GM19467 (cell line): ENCODE measurements at regions not wholly inside any gene's neighbourhood (a gene's known extent, or its start where the extent isn't known, plus 50 kb on each side); places are given as distances from the start of the nearest gene placed in this dataset.

Experiments used
- ATAC-seq: cut with Tn5 transposase; IDR thresholded peaks from one replicate; pipeline ENCODE4 v1.9.1; 2021; ENCODE audit warnings: mild to moderate bottlenecking, moderate library complexity; ENCODE audit not compliant: unreplicated experiment

GRCh38 chr2:33859811-33860461, 260.8 kb upstream of the FAM98A start:
- ATAC-seq = no peak

DNA sequence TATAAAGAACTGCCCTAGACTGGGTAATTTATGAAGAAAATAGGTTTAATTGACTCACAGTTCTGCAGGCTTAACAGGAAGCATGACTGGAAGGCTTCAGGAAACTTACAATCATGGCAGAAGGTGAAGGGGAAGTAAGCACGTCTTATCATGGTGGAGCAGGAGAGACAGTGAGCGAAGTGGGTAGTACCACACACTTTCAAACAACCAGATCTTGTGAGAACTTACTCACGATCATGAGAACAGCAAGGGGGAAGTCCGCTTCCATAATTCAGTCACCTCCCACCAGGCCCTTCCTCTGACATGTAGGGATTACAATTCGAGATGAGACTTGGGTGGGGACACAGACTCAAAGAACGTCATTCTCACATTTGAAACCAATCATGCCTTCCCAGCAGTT, 260.1 kb upstream of the FAM98A start:
- ATAC-seq = no peak

GRCh38 chr2:33848486-33848885, 249.4 kb upstream of the FAM98A start:
- ATAC-seq = no peak

GRCh38 chr2:33839791-33840190, 240.7 kb upstream of the FAM98A start:
- no peak for ATAC-seq

DNA sequence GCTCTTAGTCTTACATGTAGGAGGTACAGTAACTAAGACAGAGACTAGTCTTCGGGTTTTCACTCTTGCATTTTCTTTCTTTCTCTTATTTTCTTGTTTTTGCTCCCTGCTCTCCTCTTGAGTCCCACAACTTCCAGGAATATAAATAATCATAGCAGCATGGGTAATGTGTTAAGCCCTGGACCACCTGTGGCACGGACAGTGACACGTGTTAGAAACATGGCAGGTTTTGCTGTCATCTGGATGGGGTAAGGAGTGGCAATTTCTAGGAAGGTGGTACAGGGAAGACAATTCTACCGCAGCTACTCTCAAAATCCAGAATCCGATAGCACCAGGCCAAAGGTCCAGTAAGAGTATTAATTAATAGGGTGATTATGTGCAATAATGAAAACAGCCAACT, 237.5 kb upstream of the FAM98A start:
- ATAC-seq = no peak

DNA sequence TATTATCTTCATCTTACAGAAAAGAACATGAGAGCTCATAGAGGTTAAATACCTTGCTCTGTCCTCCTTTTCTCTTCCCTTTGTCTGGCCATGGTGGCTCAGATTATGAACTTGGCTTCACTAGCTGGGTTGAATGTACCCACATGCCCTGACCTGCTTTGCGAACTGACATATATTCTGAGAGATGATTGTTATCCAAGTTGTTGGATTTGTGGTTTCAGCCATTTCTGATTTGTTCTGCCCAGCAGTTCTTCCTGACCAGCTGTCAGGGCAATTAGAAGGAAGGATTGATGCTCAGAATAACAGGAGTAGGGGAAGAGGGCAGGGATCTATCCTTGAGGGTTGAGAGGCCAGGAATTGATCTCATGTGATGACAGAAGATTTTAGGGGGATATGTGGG, 236.8 kb upstream of the FAM98A start:
- no peak for ATAC-seq

- no peak for ATAC-seq
These were observed 223.9 kb upstream of the FAM98A start for GRCh38 chr2:33822964-33823363.

DNA sequence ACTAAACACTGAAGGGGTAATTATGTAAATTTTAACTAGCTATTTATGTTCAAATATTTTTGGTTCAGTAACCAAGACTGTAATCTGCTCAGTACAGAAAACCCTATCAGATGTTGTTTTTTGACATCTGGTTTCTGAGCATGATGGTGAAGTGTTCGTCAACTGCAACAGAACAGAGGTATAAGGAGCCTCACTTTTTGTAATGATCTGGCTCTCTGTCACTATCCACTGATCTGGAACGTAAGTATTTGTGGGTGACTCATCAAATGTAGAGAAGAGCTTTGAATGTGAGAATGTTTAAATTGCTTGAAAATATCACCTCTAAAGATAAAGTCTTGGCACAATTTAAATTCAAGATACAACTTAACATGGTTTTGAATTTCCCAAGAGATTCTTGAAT, 213.6 kb upstream of the FAM98A start:
- ATAC-seq = no peak

DNA sequence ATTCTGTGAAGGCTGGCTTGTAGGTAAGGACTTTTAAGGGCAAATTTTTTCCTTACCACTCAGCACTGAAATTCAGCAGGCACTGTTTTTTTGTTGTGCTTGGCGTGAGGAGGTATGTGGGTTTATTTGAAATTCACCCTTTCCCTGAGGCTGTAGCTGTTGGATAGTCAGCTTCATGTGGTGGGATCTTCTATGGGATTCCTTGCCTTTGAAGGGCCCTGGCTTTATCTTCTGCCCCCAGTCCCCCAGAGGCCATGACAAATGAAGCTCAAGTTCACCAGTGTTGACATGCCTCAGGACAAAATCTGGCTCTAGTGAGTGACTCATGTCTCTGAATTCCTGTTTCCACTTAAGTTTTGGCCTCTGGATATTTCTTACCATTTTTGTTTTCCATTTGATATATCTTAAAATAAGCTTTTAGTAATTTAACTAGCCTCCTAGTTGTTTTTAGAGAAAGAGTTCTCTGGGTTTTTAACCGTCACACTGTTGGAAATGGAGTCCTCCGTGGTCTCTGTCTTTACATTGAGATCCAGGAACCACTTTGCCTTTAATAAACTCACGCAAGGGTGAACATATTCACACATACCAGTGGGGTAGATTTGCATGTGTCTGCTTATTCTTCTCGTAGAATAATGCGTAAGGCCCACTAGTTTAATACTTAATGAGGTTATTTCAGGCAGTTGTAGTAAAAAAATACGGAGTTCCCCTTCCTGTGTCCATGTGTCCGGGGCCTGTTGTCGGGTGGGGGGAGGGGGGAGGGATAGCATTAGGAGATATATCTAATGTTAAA, 211.1 kb upstream of the FAM98A start:
- ATAC-seq = no peak

DNA sequence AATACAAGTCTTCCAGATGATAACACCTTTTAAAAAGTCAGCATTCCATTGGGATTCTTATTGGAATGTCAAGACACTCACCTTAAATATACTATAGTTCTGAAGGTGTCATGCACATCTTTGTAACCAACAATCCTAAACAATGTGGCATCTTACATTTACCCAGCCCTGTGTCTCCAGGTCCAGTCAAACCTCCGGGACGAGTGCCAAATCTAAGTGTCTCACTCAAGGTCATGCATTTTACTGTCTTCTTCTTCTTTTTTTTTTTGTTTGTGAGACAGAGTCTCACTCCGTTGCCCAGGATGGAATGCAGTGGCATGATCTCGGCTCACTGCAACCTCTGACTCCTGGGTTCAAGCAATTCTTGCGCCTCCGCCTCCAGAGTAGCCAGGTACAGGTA, 206.9 kb upstream of the FAM98A start:
- no peak for ATAC-seq

DNA sequence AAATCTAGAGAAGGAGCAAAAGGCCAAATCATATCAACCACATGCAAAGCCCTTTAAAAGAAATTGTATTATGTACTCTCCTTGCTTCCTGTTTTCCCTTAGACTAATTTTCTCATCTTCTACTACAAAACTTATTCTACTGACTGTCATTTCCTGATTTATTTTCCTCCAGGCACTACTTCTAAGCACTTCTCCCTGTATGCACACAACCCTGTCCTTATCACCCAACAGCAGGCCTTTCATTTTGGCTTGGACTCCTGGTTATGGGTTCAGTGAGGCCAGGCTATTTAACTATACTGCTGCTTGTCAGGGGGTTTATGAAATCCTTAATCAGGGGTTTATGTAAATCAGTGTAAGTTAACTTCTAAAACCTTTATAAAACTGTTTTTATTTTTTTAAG, 205.1 kb upstream of the FAM98A start:
- no peak for ATAC-seq

DNA sequence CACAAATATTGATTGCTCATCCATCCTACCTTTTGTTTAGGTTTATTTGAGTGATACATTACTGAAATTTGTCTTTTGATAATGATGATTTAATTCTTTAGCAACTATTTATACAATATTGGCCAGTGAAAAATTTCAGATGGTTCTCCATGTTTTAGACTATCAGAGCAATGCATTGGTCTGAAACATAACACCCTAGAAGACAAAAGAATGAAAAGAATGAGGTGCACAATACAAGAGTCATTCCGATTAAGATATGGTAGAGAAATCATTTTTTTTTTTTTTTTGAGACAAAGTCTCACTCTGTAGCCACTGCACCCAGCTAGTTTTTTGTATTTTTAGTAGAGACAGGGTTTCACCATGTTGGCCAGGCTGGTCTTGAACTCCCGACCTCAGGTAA, 197.4 kb upstream of the FAM98A start:
- no peak for ATAC-seq

DNA sequence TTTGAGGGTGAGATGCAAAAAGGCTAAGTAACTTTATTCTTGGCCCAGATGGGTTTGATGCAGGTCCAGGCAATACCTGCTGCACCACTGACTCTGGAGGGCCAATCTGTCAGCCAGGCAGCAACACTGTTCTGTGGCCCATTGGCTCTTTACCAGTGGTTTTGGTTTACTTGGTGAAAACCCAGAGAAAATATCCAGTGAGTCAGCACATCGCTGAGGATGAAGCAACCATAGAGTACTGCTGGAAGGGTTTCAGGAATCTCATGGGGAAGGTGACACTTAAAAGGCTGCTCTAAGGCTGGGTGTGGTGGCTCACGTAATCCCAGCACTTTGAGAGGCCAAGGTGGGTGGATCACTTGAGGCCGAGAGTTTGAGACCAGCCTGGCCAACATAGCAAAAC, 192.5 kb upstream of the FAM98A start:
- no peak for ATAC-seq

DNA sequence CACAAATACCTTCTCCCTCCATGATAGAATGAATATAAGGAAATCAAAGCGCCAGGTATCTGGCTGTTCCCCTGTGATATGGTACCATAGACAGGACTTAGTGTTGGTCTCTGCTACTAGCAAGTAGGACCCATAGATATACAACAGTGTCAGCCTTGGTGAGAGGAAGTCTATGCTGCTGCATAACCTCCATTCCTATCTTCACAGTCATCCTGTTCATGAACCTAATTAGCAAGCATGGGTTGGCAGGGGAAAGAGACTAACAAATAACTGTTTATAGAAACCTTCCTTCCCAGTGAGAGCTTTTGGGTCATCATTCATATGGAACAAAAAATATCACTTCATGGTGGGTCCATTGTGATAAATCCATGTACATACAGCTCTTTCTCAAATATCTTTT, 188.9 kb upstream of the FAM98A start:
- ATAC-seq = no peak

DNA sequence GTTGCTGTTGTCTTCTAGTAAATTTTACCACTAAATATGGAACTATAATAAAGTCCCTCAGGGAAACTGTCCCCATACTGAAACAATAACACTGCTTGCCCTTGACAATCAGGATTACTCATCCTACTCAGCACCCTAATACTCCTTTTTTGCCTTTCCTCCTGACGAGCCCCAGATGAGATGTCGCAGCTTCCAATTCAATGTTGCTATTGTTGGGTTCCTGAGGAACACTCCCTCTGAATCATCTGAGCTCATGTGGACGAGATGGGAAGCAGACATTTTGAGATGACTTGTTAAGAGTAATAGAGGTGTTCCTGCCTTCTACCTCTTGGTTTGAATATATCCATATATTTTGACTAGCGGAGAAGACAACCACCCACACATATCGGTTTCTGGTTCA, 187.8 kb upstream of the FAM98A start:
- no peak for ATAC-seq

GRCh38 chr2:33785201-33786106, 186.4 kb upstream of the FAM98A start:
- ATAC-seq = peak; percentile 88

- ATAC-seq = no peak
These were observed 185.4 kb upstream of the FAM98A start for GRCh38 chr2:33784488-33784887.

- no peak for ATAC-seq
These were observed 183.5 kb upstream of the FAM98A start for GRCh38 chr2:33782395-33783230.

- ATAC-seq = no peak
These were observed 178.7 kb upstream of the FAM98A start for GRCh38 chr2:33777786-33778185.

DNA sequence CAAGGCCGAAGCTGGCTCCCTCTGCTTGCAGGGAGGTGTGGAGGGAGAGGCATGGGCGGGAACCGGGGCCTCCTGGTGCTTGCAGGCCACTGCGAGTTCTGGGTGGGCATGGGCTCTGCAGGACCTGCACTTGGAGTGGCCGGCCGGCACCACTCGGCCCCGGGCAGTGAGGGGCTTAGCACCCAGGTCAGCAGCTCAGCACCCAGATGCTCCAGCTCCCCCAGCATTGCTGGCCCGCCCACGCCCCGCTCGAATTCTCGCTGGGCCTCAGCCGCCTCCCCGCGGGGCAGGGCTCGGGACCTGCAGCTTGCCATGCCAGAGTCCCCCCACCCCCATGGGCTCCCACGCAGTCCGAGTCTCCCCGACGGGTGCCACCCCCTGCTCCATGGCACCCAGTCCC, 176.2 kb upstream of the FAM98A start:
- no peak for ATAC-seq

DNA sequence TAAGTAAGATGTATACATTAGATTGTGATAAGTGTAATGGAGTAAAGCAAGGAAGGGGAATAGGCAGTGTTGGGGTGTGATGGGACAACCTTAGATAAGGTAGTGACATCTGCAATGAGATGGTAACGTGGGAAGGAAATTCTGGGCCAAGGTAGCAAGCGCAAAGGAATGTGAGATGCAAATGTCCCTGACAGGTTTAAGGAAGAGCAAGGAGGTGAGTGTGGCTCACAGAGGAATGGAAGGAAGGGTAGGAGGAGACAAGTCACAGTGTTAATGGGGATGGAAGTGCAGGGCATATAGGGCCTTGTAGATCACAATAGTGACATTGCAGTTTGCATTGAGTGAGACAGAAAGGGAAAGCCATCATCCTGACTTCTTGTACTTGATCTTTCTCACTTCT, 170.9 kb upstream of the FAM98A start:
- ATAC-seq = no peak
